Suprapubic skin (tissue), 4 donors: ENCODE measurements at regions not wholly inside any gene's neighbourhood (a gene's known extent, or its start where the extent isn't known, plus 50 kb on each side); places are given as distances from the start of the nearest gene placed in this dataset.

Experiments used
- DNase-seq, 2 donors: peaks; one replicate each; pipeline ENCODE4 v3.0.0-alpha.2; 2019; ENCODE audit warnings: low spot score in 2 of 2
- H3K27ac ChIP-seq: fragments of 200-600 bp; sonication (generic); one replicate; pipeline ENCODE4 v1.5.1; 2019
- H3K27me3 ChIP-seq: fragments of 200-600 bp; sonication (generic); one replicate; pipeline ENCODE4 v1.5.1; 2019
- H3K36me3 ChIP-seq: fragments of 200-600 bp; sonication (generic); one replicate; pipeline ENCODE4 v1.5.1; 2019
- H3K4me1 ChIP-seq: fragments of 200-600 bp; sonication (generic); one replicate; pipeline ENCODE4 v1.5.1; 2019
- H3K4me3 ChIP-seq: fragments of 200-600 bp; sonication (generic); one replicate; pipeline ENCODE4 v1.5.1; 2019; ENCODE audit warnings: mild to moderate bottlenecking
- H3K9me3 ChIP-seq: fragments of 200-600 bp; sonication (generic); one replicate; pipeline ENCODE4 v1.5.1; 2019
- EP300 ChIP-seq: sonication (generic); formaldehyde crosslinking; IDR thresholded peaks from one replicate; pipeline ENCODE4 v1.6.1; 2017; ENCODE audit warnings: antibody characterized with exemption
- POLR2A ChIP-seq, 2 donors: fragments of 450-650 bp; IDR thresholded peaks; one replicate each; pipeline ENCODE4 v1.6.1; 2017; ENCODE audit warnings: antibody characterized with exemption in 2 of 2, mild to moderate bottlenecking in 2 of 2, moderate library complexity in 2 of 2
- POLR2AphosphoS5 ChIP-seq, 3 donors: sonication (generic); formaldehyde crosslinking; IDR thresholded peaks; one replicate each; pipeline ENCODE4 v1.6.1; 2017; ENCODE audit warnings: antibody characterized with exemption in 3 of 3
- WGBS: methylation state at CpG from one replicate; pipeline ENCODE4 v1.1.5; 2018; 5-methylcytosine and 5-hydroxymethylcytosine counted together
- TF ChIP-seq, protein P1 (sequence below), 2 donors: fragments of 200-600 bp in 1 of 2; fragments of 450-650 bp in 1 of 2; sonication (generic) in 1 of 2; IDR thresholded peaks; one replicate each; pipeline ENCODE4 v1.5.1; 2016 to 2019; ENCODE audit warnings: antibody characterized with exemption in 2 of 2, mild to moderate bottlenecking in 1 of 2, moderate library complexity in 1 of 2

GRCh38 chr18:78773303-78773755, 206.3 kb upstream of the SALL3 start:
- Histone ChIP-seq H3K4me3 (no peak overlapping the region), H3K36me3 (no peaks in the 10 kb centered on the region), H3K9me3 (no peaks in the 10 kb centered on the region), H3K27ac (no peak overlapping the region), H3K27me3 (peaks cover 43% of the 10 kb centered on the region), H3K4me1 (no peaks in the 10 kb centered on the region)
- 78% methylated on average over 7 of the region's 7 CpGs for WGBS
- TF ChIP-seq EP300: no peak
- no peak for TF ChIP-seq POLR2AphosphoS5 (IDR thresholded peaks at IDR 0.05)
- TF ChIP-seq, protein P1, sequence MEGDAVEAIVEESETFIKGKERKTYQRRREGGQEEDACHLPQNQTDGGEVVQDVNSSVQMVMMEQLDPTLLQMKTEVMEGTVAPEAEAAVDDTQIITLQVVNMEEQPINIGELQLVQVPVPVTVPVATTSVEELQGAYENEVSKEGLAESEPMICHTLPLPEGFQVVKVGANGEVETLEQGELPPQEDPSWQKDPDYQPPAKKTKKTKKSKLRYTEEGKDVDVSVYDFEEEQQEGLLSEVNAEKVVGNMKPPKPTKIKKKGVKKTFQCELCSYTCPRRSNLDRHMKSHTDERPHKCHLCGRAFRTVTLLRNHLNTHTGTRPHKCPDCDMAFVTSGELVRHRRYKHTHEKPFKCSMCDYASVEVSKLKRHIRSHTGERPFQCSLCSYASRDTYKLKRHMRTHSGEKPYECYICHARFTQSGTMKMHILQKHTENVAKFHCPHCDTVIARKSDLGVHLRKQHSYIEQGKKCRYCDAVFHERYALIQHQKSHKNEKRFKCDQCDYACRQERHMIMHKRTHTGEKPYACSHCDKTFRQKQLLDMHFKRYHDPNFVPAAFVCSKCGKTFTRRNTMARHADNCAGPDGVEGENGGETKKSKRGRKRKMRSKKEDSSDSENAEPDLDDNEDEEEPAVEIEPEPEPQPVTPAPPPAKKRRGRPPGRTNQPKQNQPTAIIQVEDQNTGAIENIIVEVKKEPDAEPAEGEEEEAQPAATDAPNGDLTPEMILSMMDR (IDR thresholded peaks at IDR 0.05): no peak
- no peak for TF ChIP-seq POLR2A (IDR thresholded peaks at IDR 0.05)
- peak in 1 of 2 donors; percentile 44 for DNase-seq

- Histone ChIP-seq H3K27ac (no peak overlapping the region), H3K27me3 (peaks cover 42% of the 10 kb centered on the region), H3K36me3 (no peaks in the 10 kb centered on the region), H3K4me3 (no peak overlapping the region), H3K4me1 (no peaks in the 10 kb centered on the region), H3K9me3 (no peaks in the 10 kb centered on the region)
- WGBS: 63% methylated on average over 5 of the region's 9 CpGs
- peak in 1 of 2 donors; percentile 71 for DNase-seq
- TF ChIP-seq POLR2AphosphoS5 (IDR thresholded peaks at IDR 0.05) (no peak), EP300 (no peak), POLR2A (IDR thresholded peaks at IDR 0.05) (no peak)
- TF ChIP-seq, protein P1 (IDR thresholded peaks at IDR 0.05): no peak
Observed at GRCh38 chr18:78773819-78774218, 205.8 kb upstream of the SALL3 start.

- no peak overlapping the region for H3K27ac ChIP-seq
- peak in 1 of 2 donors; percentile 64 for DNase-seq
Observed at GRCh38 chr18:78774741-78775141, 204.9 kb upstream of the SALL3 start.

GRCh38 chr18:78776151-78776550, 203.5 kb upstream of the SALL3 start:
- 85% methylated on average over 5 of the region's 5 CpGs for WGBS
- peak in 1 of 2 donors; percentile 35 for DNase-seq
- Histone ChIP-seq H3K9me3 (no peaks in the 10 kb centered on the region), H3K27me3 (peaks cover 21% of the 10 kb centered on the region), H3K36me3 (no peaks in the 10 kb centered on the region), H3K27ac (no peak overlapping the region), H3K4me3 (no peak overlapping the region), H3K4me1 (no peaks in the 10 kb centered on the region)
- TF ChIP-seq, protein P1 (IDR thresholded peaks at IDR 0.05): no peak
- TF ChIP-seq EP300 (no peak), POLR2A (IDR thresholded peaks at IDR 0.05) (no peak), POLR2AphosphoS5 (IDR thresholded peaks at IDR 0.05) (no peak)

More at GRCh38 chr18:78774741-78775141, 204.9 kb upstream of the SALL3 start:
- H3K36me3 ChIP-seq: no peaks in the 10 kb centered on the region
- no peaks in the 10 kb centered on the region for H3K4me1 ChIP-seq
- H3K9me3 ChIP-seq: no peaks in the 10 kb centered on the region
- H3K27me3 ChIP-seq: peaks cover 35% of the 10 kb centered on the region
- H3K4me3 ChIP-seq: no peak overlapping the region
- TF ChIP-seq POLR2A (IDR thresholded peaks at IDR 0.05) (no peak), EP300 (no peak), POLR2AphosphoS5 (IDR thresholded peaks at IDR 0.05) (no peak)
- TF ChIP-seq, protein P1 (IDR thresholded peaks at IDR 0.05): no peak
- WGBS: 92% methylated on average over 20 of the region's 22 CpGs

DNA sequence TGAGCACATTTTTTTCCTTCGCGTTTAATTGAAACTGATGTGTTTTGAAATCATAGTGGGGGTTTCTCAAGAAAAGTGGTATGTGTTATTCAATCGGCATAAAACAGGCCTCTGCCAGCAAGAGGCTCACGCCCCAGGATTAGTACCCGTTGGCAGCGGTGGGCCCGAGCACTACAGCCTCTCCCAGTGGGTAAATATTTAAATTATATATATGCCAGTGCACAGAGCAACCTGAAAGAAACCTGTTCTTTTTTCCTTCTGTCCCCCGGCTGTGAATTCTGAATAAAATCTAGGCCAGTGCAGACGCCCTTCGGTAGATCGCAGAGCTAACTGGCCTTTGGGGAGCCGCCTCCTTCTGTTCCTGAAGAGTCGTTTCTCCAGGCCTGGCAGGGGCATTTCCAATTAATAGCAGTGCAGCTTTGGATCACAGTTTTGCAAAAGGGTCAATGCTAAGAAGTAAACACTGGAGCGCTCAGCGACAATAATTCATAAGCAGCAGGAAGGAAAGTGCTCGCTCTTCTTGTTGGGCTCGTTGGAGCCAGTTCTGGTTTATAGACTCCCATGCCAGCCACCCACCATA, 202.8 kb upstream of the SALL3 start:
- no peak for TF ChIP-seq POLR2A (IDR thresholded peaks at IDR 0.05)
- TF ChIP-seq, protein P1 (IDR thresholded peaks at IDR 0.05): no peak
- TF ChIP-seq POLR2AphosphoS5 (IDR thresholded peaks at IDR 0.05): no peak
- TF ChIP-seq EP300: no peak
- peak in 1 of 2 donors; percentile 32 for DNase-seq

More for the DNA sequence above, 202.8 kb upstream of the SALL3 start:
- no peaks in the 10 kb centered on the region for H3K4me1 ChIP-seq
- peaks cover 15% of the 10 kb centered on the region for H3K27me3 ChIP-seq
- H3K4me3 ChIP-seq: no peak overlapping the region
- H3K36me3 ChIP-seq: no peaks in the 10 kb centered on the region
- H3K9me3 ChIP-seq: no peaks in the 10 kb centered on the region
- H3K27ac ChIP-seq: no peak overlapping the region
- WGBS: 82% methylated on average over 17 of the region's 17 CpGs
